ENCODE measurements at regions not wholly inside any gene's neighbourhood (a gene's known extent, or its start where the extent isn't known, plus 50 kb on each side); places are given as distances from the start of the nearest gene placed in this dataset.
"Not testable (repeated sequence)": the region's sequence is repeated elsewhere in the genome, so short reads cannot be mapped to it uniquely, and the experiment has no call there.

GRCh38 chr16:29218649-29219048 lies 187.9 kb downstream of the NPIPB11 start:
- TF ChIP-seq CTCF (conservative IDR thresholded peaks at IDR 0.05; ENCODE audit: low read length); EZH2phosphoT487 (IDR thresholded peaks at IDR 0.05; ENCODE audit: borderline replicate concordance, low read depth, low read length): not testable (repeated sequence)
